AG04449 (cell line): ENCODE measurements at regions not wholly inside any gene's neighbourhood (a gene's known extent, or its start where the extent isn't known, plus 50 kb on each side); places are given as distances from the start of the nearest gene placed in this dataset.

Source experiments
- CTCF ChIA-PET: fragments of 350-600 bp; formaldehyde crosslinking; extraction: SDS; loops from one replicate; lab custom pipeline; 2021; ENCODE audit warnings: antibody characterized with exemption; lab: Yijun Ruan, JAX
- POLR2A ChIA-PET: fragments of 400-600, 350-600 bp; formaldehyde crosslinking; extraction: SDS; loops from one replicate; lab custom pipeline; 2020; ENCODE audit warnings: antibody characterized with exemption, inconsistent platforms; lab: Yijun Ruan, JAX
- DNase-seq: peaks from one replicate; pipeline ENCODE4 v3.0.0-alpha.2; 2010; ENCODE audit warnings: low read depth, low spot score
- H3K4me3 ChIP-seq: 2 replicates; pipeline ENCODE4 v1.5.1; 2011; ENCODE audit warnings: low read depth, mild to moderate bottlenecking, control low read depth, low read length
- TF ChIP-seq, protein P1 (sequence below): IDR thresholded peaks from one replicate; pipeline ENCODE4 v1.5.1; 2011; ENCODE audit warnings: mild to moderate bottlenecking, moderate library complexity, low read length, control low read depth, inconsistent platforms; ENCODE audit not compliant: insufficient read depth; ENCODE audit errors: missing control alignments

DNA sequence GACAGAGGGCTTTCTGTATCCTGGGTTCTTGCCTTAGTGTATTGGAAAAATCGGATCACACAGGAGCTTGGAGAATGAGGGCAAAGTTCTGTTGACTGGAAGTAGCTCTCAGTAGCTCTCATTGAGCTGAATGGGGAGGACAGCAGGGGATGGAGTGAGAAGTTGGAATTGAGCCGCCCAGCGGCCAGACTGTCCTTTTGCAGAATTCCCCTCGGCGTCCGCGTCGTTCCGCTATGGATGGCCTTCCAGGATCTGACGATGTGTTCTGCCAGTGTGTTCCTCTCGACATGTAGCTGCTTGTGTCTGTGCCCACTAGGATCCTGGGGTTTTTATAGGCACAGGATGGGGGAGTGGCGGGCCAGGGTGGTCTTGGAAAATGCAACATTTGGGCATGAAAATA lies 351.8 kb upstream of the SEMA3A start:
- POLR2A ChIA-PET: no interaction called here
- CTCF ChIA-PET: interaction anchor here (0.6 kb wide), 1 partner anchor 68 kb away, joined by 3 read pairs; no protein-coding TSS in a partner anchor

GRCh38 chr7:84538268-84538667 lies 343.7 kb upstream of the SEMA3A start:
- TF ChIP-seq, protein P1, sequence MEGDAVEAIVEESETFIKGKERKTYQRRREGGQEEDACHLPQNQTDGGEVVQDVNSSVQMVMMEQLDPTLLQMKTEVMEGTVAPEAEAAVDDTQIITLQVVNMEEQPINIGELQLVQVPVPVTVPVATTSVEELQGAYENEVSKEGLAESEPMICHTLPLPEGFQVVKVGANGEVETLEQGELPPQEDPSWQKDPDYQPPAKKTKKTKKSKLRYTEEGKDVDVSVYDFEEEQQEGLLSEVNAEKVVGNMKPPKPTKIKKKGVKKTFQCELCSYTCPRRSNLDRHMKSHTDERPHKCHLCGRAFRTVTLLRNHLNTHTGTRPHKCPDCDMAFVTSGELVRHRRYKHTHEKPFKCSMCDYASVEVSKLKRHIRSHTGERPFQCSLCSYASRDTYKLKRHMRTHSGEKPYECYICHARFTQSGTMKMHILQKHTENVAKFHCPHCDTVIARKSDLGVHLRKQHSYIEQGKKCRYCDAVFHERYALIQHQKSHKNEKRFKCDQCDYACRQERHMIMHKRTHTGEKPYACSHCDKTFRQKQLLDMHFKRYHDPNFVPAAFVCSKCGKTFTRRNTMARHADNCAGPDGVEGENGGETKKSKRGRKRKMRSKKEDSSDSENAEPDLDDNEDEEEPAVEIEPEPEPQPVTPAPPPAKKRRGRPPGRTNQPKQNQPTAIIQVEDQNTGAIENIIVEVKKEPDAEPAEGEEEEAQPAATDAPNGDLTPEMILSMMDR: no peak
- ChIA-PET CTCF (no interaction called here), POLR2A (no interaction called here)
- no peak for DNase-seq
- H3K4me3 ChIP-seq: no peak overlapping the region

More for the DNA sequence above, 351.8 kb upstream of the SEMA3A start:
- no peak for DNase-seq
- H3K4me3 ChIP-seq: no peak overlapping the region
- TF ChIP-seq, protein P1: no peak

DNA sequence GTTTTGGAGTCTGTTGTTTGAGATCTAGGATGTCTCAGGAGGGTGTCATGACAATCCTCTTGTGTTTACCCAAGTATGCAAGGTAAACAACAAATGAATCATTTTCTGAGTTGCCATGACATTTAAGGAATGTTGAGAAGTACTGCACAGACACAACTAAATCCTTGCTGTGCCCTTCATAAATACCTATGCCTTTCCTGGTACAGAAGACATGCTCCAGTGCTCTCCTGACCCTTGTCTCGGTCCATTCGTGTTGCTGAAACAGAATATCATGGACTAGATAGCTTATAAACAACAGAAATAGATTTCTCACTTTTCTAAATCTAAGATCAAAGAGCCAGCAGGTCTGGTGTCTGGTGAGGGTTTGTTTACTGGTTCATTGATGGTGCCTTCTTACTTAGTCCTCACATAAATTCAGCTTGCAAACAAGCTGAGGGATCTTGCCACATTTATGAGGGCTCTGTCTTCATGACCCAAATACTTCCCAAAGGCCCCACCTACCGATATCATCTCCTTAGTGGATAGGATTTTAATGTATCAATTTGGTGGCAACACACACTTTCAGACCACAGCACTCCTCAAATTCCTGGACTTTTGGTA lies 341.8 kb upstream of the SEMA3A start:
- ChIA-PET POLR2A (no interaction called here), CTCF (no interaction called here)
- no peak overlapping the region for H3K4me3 ChIP-seq
- no peak for DNase-seq
- TF ChIP-seq, protein P1: no peak

DNA sequence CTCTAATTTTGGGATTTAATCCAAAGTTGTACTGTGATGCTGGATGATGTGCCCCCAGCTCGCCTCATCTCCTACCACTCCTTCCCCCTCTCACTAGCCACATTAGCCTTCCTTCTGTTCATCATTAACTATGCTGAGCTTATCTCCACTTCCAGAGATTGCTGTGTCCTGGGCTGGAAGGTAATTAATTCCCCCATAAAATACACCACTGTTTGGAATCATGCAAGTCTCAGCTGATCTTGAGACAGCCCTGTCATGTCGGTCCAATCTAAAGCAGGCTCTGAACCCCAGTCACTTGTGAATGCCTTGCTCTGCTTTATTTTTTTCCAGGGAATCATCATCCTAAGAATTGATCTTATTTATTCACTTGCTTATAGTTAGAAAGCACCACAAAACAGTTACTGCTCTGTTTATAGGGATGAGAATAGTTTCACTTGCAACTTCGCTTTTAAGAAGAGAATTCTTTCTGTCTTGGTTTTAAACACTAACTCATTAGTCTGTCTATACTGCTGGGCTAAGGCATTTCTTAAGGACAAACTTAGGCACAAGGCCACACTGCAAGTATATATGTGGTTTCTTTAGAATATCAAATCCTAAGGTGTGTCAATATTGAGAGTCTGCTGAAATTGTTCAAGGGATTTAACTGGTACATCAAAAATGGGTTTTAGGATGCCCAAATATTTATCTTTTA lies 341.1 kb upstream of the SEMA3A start:
- no peak for DNase-seq
- POLR2A ChIA-PET: no interaction called here
- TF ChIP-seq, protein P1: no peak
- no peak overlapping the region for H3K4me3 ChIP-seq
- CTCF ChIA-PET: no interaction called here

DNA sequence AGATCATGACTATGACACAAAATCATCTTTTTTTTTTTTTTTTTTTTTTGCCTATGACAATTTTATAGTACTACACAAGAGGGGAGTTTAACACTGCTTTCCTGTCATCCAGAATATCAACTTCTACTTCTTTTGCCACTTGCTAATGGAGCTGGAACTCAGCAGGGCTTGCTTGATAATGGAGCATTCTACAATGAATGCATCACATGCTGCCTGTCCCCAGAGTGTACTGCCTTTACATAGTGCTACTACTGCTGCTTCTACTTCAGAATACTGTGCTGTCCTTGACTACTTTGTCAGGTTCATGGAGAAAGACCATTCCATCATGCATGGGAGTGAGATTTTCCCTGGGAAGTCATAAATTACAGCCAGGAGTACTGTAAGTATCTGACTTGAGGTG lies 338.6 kb upstream of the SEMA3A start:
- TF ChIP-seq, protein P1: no peak

GRCh38 chr7:84532196-84532595 lies 337.6 kb upstream of the SEMA3A start:
- H3K4me3 ChIP-seq: no peak overlapping the region
- ChIA-PET POLR2A (no interaction called here), CTCF (no interaction called here)
- TF ChIP-seq, protein P1: no peak
- no peak for DNase-seq

More for the DNA sequence above, 338.6 kb upstream of the SEMA3A start:
- ChIA-PET POLR2A (no interaction called here), CTCF (no interaction called here)
- no peak overlapping the region for H3K4me3 ChIP-seq
- DNase-seq: no peak
